ENCODE measurements at regions not wholly inside any gene's neighbourhood (a gene's known extent, or its start where the extent isn't known, plus 50 kb on each side); places are given as distances from the start of the nearest gene placed in this dataset.

- no TSS peak for BruUV-seq (replicated peaks)
- POLR2A ChIA-PET: no interaction called here
- WGBS (ENCODE audit: insufficient coverage, insufficient replicate concordance, low lambda C conversion rate, missing lambda C conversion rate): 39% methylated on average over 3 of the region's 3 CpGs
- no peak overlapping the region for H3K4me2 ChIP-seq (ENCODE audit: control insufficient read depth, insufficient read depth)
- SMC1A ChIA-PET (ENCODE audit: uncharacterized antibody, unreplicated experiment): no interaction called here
- DNase-seq (ENCODE audit: low read depth, low spot score) (no peak), FAIRE-seq (no peak), ATAC-seq (no peak)
- H3K9ac ChIP-seq (ENCODE audit: control insufficient read depth, insufficient read depth, low read length): no peak overlapping the region
- H3K79me2 ChIP-seq (ENCODE audit: control insufficient read depth, insufficient read depth, low read length): no peaks in the 10 kb centered on the region
- no peak for TF ChIP-seq ZNF384 (IDR thresholded peaks at IDR 0.05; ENCODE audit: borderline replicate concordance, low read depth, low read length)
- TF ChIP-seq SMAD1 (IDR thresholded peaks at IDR 0.05; ENCODE audit: low read depth, partially characterized antibody): no peak
- no peak for TF ChIP-seq MYB (IDR thresholded peaks at IDR 0.05; ENCODE audit: borderline replicate concordance, low read depth, low read length)
- no peak for TF ChIP-seq YY1 (IDR thresholded peaks at IDR 0.05; ENCODE audit: low read depth, low read length)
- no peak for TF ChIP-seq HDGF (IDR thresholded peaks at IDR 0.05)
- TF ChIP-seq FOS (IDR thresholded peaks at IDR 0.05; ENCODE audit: borderline replicate concordance, extremely low read depth, insufficient read length): no peak
- TF ChIP-seq EGR1 (IDR thresholded peaks at IDR 0.05; ENCODE audit: borderline replicate concordance in 1 of 2, low read depth in 2 of 2, low read length in 2 of 2): no peak
- TF ChIP-seq ZNF592 (IDR thresholded peaks at IDR 0.05): no peak
- TF ChIP-seq NR2F1 (conservative IDR thresholded peaks at IDR 0.05): no peak
- no peak for TF ChIP-seq SRF (IDR thresholded peaks at IDR 0.05; ENCODE audit: low read depth in 2 of 2, low read length in 2 of 2)
- no peak for TF ChIP-seq SPI1 (IDR thresholded peaks at IDR 0.05; ENCODE audit: borderline replicate concordance, insufficient read depth, low read depth, low read length)
- TF ChIP-seq BCL3 (IDR thresholded peaks at IDR 0.05; ENCODE audit: borderline replicate concordance, insufficient read depth, low read depth, low read length, poor library complexity, severe bottlenecking): no peak
- TF ChIP-seq, protein P1, sequence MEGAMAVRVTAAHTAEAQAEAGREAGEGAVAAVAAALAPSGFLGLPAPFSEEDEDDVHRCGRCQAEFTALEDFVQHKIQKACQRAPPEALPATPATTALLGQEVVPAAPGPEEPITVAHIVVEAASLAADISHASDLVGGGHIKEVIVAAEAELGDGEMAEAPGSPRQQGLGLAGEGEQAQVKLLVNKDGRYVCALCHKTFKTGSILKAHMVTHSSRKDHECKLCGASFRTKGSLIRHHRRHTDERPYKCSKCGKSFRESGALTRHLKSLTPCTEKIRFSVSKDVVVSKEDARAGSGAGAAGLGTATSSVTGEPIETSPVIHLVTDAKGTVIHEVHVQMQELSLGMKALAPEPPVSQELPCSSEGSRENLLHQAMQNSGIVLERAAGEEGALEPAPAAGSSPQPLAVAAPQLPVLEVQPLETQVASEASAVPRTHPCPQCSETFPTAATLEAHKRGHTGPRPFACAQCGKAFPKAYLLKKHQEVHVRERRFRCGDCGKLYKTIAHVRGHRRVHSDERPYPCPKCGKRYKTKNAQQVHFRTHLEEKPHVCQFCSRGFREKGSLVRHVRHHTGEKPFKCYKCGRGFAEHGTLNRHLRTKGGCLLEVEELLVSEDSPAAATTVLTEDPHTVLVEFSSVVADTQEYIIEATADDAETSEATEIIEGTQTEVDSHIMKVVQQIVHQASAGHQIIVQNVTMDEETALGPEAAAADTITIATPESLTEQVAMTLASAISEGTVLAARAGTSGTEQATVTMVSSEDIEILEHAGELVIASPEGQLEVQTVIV (IDR thresholded peaks at IDR 0.05; ENCODE audit: borderline replicate concordance, partially characterized antibody): no peak
- TF ChIP-seq CREB1 (IDR thresholded peaks at IDR 0.05; ENCODE audit: low read depth): no peak
- TF ChIP-seq BHLHE40 (IDR thresholded peaks at IDR 0.05; ENCODE audit: borderline replicate concordance in 1 of 2, low read depth in 2 of 2, low read length in 1 of 2): no peak
- no peak for TF ChIP-seq SREBF1 (IDR thresholded peaks at IDR 0.05; ENCODE audit: low read length)
- no peak for TF ChIP-seq PAX8 (IDR thresholded peaks at IDR 0.05)
- TF ChIP-seq SMARCA5 (IDR thresholded peaks at IDR 0.05): no peak
- no peak overlapping the region for H3K4me3 ChIP-seq
- no peaks in the 10 kb centered on the region for H4K20me1 ChIP-seq (ENCODE audit: control insufficient read depth, insufficient read depth)
- no peak overlapping the region for H2AFZ ChIP-seq (ENCODE audit: control insufficient read depth, low read depth, low read length)
- no peaks in the 10 kb centered on the region for H3K36me3 ChIP-seq (ENCODE audit: control insufficient read depth in 2 of 2, insufficient read depth in 2 of 2, low read length in 1 of 2)
- RAD21 ChIA-PET (ENCODE audit: unreplicated experiment): no interaction called here
- no peaks in the 10 kb centered on the region; the same call in 2 of the 3 replicates for H3K9me3 ChIP-seq (replicated peaks; ENCODE audit: control insufficient read depth, insufficient read depth, low read length)
- no peaks in the 10 kb centered on the region for H3K27me3 ChIP-seq (replicated peaks in 1 of 2; ENCODE audit: control insufficient read depth in 2 of 2, insufficient read depth in 2 of 2, low read length in 1 of 2)
- H3K27ac ChIP-seq (ENCODE audit: control insufficient read depth, insufficient read depth): no peak overlapping the region
- intact Hi-C loops (cut with micrococcal nuclease; ENCODE audit: unreplicated experiment) (no loop called here), in situ Hi-C loops (cut with MboI) (no loop called here)
- CTCF ChIA-PET: no interaction called here
- H3K4me1 ChIP-seq (ENCODE audit: control insufficient read depth, insufficient read depth, low read length): no peaks in the 10 kb centered on the region
Observed at GRCh38 chr18:56030060-56030459, 442.1 kb upstream of the TCF4 start.
